ENCODE measurements at regions not wholly inside any gene's neighbourhood (a gene's known extent, or its start where the extent isn't known, plus 50 kb on each side); places are given as distances from the start of the nearest gene placed in this dataset.

DNA sequence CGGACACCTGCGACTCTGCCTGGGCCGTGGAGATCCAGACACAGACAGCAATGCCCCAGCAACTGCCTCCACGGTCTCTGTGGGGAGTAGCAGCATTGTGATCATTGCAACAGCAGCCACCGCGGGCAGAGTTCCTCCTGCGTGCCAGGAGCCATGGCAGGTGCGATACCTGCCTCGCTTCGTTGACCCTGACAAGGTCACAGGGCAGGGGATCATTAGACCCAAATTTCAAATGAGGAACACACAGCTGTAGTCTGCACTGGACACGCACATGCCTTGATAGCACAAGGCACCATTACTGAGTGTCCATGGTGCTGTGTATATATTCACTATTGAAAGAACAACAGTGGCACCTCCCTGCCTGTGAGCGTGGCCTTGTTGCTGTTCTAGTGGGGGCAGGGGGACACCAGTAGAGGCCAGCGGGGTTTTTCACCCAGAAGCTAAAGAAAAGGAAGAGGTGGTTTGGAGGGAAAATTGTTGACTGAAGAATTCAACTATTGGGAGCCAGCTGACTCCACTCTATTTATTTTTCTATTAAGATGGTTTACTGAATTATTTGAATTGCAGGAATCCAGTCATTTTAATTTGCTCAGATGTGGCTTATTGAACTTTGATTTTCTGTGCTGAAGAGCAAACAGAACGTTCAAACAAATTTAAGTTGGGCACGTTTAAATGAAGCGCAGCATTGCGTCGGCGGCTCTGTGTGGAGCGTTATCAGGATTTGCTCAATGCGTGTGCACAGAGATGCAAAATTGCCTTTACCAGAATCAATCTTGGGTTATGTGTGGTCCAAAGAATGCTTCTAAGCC lies 60.2 kb upstream of the RPS6KA2 start:
- Histone ChIP-seq H3K4me3 (ENCODE audit: control insufficient read depth in 2 of 3, extremely low read depth in 1 of 3, insufficient read depth in 2 of 3, low read depth in 1 of 3, low read length in 3 of 3) (no peak overlapping the region), H3K79me2 (ENCODE audit: control insufficient read depth, insufficient read depth, low read length) (no peaks in the 10 kb centered on the region), H3K9me3 (ENCODE audit: control insufficient read depth, low read depth, low read length) (no peaks in the 10 kb centered on the region), H3K27me3 (ENCODE audit: control insufficient read depth, extremely low read depth, insufficient read depth, low read length) (no peaks in the 10 kb centered on the region), H4K20me1 (ENCODE audit: control insufficient read depth, extremely low read depth, insufficient read depth, low read length) (no peaks in the 10 kb centered on the region), H3K9ac (ENCODE audit: control insufficient read depth, extremely low read depth, insufficient read depth, low read length) (no peak overlapping the region), H3K27ac (ENCODE audit: control insufficient read depth, insufficient read depth, low read length) (no peak overlapping the region), H2AFZ (ENCODE audit: control insufficient read depth, low read length) (no peak overlapping the region), H3K4me1 (ENCODE audit: control insufficient read depth, extremely low read depth, insufficient read depth, low read length) (peaks cover 16% of the 10 kb centered on the region), H3K36me3 (ENCODE audit: control insufficient read depth in 2 of 2, extremely low read depth in 1 of 2, insufficient read depth in 2 of 2, low read length in 2 of 2) (no peaks in the 10 kb centered on the region), H3K4me2 (ENCODE audit: control insufficient read depth, extremely low read depth, insufficient read depth, low read depth, low read length) (no peak overlapping the region), H3K9me1 (ENCODE audit: control insufficient read depth, extremely low read depth, insufficient read depth, low read length) (peaks cover 2% of the 10 kb centered on the region)
- no peak for DNase-seq (ENCODE audit: low read depth, low spot score)
- TF ChIP-seq EZH2 (IDR thresholded peaks at IDR 0.05; ENCODE audit: low read length): no peak
- TF ChIP-seq, protein P1, sequence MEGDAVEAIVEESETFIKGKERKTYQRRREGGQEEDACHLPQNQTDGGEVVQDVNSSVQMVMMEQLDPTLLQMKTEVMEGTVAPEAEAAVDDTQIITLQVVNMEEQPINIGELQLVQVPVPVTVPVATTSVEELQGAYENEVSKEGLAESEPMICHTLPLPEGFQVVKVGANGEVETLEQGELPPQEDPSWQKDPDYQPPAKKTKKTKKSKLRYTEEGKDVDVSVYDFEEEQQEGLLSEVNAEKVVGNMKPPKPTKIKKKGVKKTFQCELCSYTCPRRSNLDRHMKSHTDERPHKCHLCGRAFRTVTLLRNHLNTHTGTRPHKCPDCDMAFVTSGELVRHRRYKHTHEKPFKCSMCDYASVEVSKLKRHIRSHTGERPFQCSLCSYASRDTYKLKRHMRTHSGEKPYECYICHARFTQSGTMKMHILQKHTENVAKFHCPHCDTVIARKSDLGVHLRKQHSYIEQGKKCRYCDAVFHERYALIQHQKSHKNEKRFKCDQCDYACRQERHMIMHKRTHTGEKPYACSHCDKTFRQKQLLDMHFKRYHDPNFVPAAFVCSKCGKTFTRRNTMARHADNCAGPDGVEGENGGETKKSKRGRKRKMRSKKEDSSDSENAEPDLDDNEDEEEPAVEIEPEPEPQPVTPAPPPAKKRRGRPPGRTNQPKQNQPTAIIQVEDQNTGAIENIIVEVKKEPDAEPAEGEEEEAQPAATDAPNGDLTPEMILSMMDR (optimal IDR thresholded peaks at IDR 0.05 in 1 of 3, IDR thresholded peaks at IDR 0.05 in 1 of 3, conservative IDR thresholded peaks at IDR 0.05 in 1 of 3; ENCODE audit: extremely low read depth in 1 of 3, insufficient read depth in 2 of 3, low read length in 3 of 3): no peak
- no peak for FAIRE-seq
- dilution Hi-C loops (cut with MboI; ENCODE audit: extremely low pct_ligation_motif_present, low sequenced_read_pairs): no loop called here

DNA sequence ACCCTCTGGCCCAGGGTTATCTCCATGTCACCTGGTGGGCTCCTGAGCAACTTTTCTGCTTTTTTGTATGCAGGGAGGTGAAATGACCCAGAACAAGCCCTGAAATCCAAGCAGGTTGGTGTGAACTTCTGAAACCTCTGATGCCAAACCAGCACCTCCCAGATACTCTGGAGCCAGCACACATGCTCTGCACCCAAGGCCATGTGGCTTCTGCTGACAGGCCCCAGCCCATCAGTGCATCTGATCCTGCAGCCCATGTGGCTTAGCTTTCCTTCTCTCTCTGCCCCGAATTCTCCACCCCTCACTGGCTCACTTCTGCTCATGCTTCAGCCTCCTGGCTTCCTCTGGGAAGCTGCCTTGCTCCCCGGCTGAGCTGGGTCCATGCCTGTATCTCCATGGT lies 59.3 kb upstream of the RPS6KA2 start:
- H3K4me3 ChIP-seq (ENCODE audit: control insufficient read depth in 2 of 3, extremely low read depth in 1 of 3, insufficient read depth in 2 of 3, low read depth in 1 of 3, low read length in 3 of 3): no peak overlapping the region
- no peaks in the 10 kb centered on the region for H3K9me3 ChIP-seq (ENCODE audit: control insufficient read depth, low read depth, low read length)
- dilution Hi-C loops (cut with MboI; ENCODE audit: extremely low pct_ligation_motif_present, low sequenced_read_pairs): no loop called here
- H3K4me1 ChIP-seq (ENCODE audit: control insufficient read depth, extremely low read depth, insufficient read depth, low read length): peaks cover 13% of the 10 kb centered on the region
- no peak for DNase-seq (ENCODE audit: low read depth, low spot score)
- no peak overlapping the region for H3K9ac ChIP-seq (ENCODE audit: control insufficient read depth, extremely low read depth, insufficient read depth, low read length)
- H3K36me3 ChIP-seq (ENCODE audit: control insufficient read depth in 2 of 2, extremely low read depth in 1 of 2, insufficient read depth in 2 of 2, low read length in 2 of 2): no peaks in the 10 kb centered on the region
- no peaks in the 10 kb centered on the region for H3K27me3 ChIP-seq (ENCODE audit: control insufficient read depth, extremely low read depth, insufficient read depth, low read length)
- H3K4me2 ChIP-seq (ENCODE audit: control insufficient read depth, extremely low read depth, insufficient read depth, low read depth, low read length): no peak overlapping the region
- no peaks in the 10 kb centered on the region for H3K79me2 ChIP-seq (ENCODE audit: control insufficient read depth, insufficient read depth, low read length)
- no peak overlapping the region for H2AFZ ChIP-seq (ENCODE audit: control insufficient read depth, low read length)
- peaks cover 2% of the 10 kb centered on the region for H3K9me1 ChIP-seq (ENCODE audit: control insufficient read depth, extremely low read depth, insufficient read depth, low read length)
- no peaks in the 10 kb centered on the region for H4K20me1 ChIP-seq (ENCODE audit: control insufficient read depth, extremely low read depth, insufficient read depth, low read length)
- FAIRE-seq: no peak
- TF ChIP-seq, protein P1 (optimal IDR thresholded peaks at IDR 0.05 in 1 of 3, IDR thresholded peaks at IDR 0.05 in 1 of 3, conservative IDR thresholded peaks at IDR 0.05 in 1 of 3; ENCODE audit: extremely low read depth in 1 of 3, insufficient read depth in 2 of 3, low read length in 3 of 3): no peak
- no peak for TF ChIP-seq EZH2 (IDR thresholded peaks at IDR 0.05; ENCODE audit: low read length)
- H3K27ac ChIP-seq (ENCODE audit: control insufficient read depth, insufficient read depth, low read length): no peak overlapping the region

All from keratinocyte (primary cell).